Activated CD4-positive, alpha-beta T cell treated with anti-CD3 and anti-CD28 coated beads for 24 hours (primary cell): ENCODE measurements at regions not wholly inside any gene's neighbourhood (a gene's known extent, or its start where the extent isn't known, plus 50 kb on each side); places are given as distances from the start of the nearest gene placed in this dataset.
"Not testable (repeated sequence)": the region's sequence is repeated elsewhere in the genome, so short reads cannot be mapped to it uniquely, and the experiment has no call there.

ENCODE experiments used
- DNase-seq, 2 donors: peaks; one replicate each; pipeline ENCODE4 v3.0.0-alpha.2; 2020; ENCODE audit warnings: low read depth in 2 of 2

DNA sequence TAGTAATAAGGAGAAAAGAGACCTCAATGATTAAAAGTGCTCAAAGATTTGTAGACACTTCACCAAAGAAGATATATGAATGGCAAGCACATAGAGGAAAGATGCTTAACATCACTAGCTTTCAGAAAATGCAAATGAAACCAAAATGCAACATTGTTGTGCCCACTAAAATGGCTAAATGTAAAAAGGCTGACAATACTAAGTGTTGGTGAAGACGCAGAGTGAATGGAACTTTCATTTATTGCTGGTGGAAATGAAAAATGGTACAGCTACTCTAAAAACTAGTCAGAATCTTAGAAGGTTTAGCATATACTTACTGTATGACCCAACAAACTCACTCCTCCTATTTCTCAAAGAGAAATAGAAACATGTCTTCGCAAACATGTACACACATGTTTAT is 212.9 kb upstream of the PITRM1 start:
- DNase-seq: no peak

DNA sequence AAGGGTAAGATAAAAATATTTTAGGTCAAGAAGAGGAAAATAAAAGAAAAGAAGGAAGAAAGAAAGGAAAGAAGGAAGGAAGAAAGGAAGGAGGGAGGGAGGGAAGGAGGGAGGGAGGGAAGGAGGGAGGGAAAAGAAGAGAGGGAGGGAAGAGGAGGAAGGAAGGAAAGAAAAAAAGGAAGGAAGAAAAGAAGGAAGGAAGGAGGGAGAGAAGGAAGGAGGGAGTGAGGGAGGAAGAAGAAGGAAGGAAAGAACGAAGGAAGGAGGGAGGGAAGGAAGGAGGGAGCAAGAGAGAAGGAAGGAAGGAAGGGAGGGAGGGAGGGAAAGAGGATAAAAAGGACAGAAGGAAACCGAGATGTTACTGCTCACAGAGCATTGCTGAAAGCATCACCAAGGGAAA is 209.5 kb upstream of the PITRM1 start:
- no peak for DNase-seq

DNA sequence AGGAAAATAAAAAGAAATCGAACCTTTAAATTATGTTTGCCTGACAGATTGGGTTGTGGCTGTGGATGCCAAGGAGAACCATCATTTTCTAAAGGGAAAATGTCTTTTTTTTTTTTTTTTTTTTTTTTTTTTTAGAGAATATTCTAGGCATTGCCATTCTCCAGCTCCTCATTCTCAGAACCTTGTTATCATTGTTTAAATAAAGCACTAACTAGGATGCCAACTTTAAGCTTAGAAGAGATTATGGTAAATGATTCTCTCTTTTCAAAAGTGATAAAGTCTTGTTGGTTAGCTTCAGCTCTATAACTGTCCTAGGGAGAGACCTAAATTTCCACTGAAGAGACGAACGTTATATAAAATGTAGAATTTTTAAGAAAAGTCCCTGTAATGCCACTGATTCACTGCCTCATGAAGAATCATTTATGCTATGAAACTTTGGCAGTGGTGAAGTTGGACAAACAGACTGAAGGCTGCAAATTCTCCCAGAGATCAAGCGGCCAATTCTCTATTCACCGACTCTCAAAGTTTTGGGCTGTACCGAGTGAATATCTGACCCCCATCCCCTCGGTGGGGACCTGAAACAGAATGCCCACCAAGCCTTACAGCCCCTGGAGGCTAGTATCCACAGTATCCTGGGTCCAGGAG is 207.9 kb upstream of the PITRM1 start:
- no peak for DNase-seq

DNA sequence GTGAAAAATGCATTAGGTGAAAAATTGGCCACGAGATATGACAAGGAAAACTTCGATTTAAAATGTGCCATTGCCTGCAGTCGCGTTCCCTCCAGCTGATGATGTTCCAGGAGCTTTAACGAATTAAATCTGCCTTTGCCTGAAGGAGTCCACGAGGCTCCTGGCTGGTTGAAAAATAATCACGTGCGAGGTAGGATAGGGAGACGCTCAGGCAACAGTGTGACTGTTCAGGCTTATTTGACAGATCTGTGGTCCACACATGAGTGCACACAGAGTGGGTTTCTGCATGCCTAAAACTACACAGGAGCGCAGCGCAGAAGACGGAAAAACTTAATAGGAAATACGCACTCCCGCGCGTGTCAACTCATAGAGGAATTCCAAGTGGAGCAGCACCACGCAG is 204.0 kb upstream of the PITRM1 start:
- DNase-seq: no peak

DNA sequence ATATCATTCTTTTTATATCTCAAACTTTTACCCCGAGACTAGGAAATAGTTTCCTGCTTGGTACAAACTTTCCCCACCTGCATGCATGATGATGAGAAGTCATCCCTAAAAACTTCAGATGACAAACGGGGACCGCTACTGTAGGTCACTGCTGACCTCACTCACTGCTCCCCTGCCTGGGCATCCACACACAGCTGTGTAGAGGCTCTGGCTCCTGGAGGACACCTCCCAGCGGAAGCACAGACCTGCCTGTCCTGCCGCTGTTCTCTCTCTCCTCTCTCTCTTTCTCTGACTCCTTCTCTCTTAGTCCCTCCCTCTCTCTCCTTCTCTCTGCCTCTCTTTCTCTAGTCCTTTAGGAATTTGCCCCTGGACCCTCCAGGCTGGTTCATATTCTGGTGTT is 202.9 kb upstream of the PITRM1 start:
- DNase-seq: no peak

DNA sequence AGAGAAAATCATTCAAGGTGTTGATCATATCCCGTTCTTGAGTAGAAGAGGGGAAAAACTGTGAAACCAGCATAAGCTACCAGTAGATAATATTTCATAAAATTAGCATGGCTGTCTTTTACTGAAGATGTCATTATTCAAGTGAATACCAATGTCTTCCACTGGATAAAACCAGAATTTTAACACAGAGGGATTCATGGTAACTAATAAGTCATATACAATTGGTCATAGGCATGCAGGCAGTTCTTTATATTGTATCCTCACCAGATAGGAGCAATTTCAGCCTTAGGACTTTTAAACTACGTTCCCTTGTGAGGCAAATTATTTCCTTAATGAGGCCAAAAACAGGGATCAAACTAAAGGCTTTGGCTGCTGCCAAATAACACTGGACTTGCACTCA is 202.3 kb upstream of the PITRM1 start:
- no peak for DNase-seq

DNA sequence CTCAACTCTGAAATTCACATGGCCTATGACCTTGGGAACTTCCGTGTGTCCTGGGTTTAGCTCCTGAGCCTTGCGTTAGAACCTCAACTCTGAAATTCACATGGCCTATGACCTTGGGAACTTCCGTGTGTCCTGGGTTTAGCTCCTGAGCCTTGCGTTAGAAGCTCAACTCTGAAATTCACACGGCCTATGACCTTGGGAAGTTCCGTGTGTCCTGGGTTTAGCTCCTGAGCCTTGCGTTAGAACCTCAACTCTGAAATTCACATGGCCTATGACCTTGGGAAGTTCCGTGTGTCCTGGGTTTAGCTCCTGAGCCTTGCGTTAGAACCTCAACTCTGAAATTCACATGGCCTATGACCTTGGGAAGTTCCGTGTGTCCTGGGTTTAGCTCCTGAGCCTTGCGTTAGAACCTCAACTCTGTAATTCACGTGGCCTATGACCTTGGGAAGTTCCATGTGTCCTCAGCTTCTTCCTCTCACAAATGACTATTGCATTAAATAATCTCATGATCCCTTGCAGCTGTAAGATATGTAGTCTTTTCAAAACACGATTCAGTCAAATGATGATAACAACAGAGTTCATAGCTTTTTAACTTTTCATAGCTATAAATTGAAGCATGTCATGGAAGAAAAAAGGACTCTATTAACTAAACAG is 200.9 kb upstream of the PITRM1 start:
- not testable (repeated sequence) for DNase-seq

DNA sequence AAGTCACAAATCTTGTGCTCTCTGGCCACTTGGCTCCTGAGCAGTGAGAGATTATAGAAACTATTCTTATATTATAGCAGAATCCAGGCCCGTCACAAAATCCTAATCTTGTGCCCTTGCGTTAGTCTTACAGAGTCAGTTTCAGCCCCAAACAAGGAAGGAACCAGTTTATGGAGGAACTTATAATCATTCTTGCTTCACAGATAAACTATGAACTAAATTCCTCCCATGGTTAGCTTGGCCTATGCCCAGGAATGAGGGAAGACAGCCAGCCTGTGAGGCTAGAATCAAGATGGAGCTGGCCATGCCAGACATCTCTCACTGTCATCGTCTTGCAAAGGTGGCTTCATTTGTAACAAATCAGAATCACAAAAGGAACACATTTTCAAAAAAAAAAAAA is 199.7 kb upstream of the PITRM1 start:
- no peak for DNase-seq

DNA sequence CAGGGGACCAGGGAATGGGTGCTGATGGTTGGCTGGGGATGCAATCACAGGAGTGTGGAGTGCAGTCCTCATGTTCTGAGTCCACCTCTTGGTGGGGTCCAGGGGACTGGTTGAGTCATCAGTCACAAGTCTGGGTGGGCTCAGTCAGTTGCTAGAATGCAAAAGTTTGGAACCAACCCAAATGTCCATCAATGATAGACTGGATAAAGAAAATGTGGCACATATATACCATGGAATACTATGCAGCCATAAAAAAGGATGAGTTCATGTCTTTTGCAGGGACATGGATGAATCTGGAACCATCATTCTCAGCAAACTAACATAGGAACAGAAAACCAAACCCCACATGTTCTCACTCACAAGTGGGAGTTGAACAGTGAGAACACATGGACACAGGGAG is 199.0 kb upstream of the PITRM1 start:
- not testable (repeated sequence) for DNase-seq

DNA sequence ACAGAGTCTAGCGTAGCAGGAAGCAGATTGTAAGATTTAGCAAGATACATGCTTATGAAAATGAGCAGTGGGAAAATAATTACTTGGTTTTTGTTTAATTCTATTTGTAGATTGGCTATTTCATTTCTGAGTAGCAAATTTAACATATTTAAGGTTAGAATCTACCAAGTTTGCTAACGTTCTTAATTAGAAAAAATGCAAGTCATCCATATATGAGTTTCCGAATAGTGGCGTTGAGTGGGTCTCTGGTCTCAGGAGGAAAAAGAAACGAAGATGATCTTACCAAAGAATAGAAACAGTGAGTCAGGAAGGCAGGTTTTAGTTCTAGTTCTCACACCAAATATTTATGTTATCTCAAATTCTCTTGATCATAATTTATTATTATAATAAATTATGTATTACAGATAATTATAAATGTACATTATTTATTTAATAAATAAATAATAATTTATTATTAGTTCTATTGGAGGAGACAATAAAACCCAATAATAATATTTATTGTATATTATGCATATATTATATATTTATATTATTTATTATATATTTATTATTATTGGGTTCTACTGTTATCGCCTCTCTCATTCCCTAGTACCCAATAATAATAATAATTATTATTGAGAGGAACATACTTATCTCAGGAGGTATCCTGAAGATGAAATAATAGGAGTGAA is 194.3 kb upstream of the PITRM1 start:
- no peak for DNase-seq

DNA sequence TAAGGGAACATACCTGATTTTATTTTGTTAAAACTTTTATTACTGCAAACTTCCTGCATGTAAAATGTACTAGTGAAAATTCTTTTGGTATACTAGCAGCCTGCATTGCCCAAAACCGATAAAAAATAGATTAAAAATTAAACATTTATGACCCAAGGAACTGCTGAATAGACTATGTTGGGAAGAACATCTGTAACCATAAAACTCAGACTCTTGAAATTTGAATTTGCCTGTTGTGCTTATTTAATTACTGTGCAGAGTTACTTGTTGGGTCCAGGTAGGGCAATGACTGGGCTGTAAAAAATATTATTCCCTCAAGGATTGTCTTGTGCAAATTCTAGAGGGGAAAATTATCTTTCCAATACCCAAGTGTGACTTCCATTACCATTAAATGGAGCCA is 193.5 kb upstream of the PITRM1 start:
- no peak for DNase-seq

DNA sequence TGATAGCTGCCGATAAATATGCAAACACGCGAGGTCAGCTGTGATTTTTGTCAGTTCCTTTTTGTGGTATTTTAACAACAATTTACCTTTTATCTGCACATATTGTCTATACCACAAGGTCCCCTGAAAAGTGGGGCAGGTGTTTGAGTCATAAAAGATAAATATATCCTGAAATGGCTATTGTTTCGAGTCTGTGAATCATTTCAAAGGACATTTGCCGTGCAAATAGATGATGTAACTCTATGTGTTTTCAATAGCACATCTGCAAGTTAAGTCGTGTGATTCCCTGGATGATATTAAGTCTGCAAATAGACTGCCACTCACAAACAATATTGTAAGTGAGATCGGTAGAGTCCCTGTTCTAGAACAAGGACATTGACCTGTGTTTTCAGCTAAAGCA is 193.0 kb upstream of the PITRM1 start:
- no peak for DNase-seq

DNA sequence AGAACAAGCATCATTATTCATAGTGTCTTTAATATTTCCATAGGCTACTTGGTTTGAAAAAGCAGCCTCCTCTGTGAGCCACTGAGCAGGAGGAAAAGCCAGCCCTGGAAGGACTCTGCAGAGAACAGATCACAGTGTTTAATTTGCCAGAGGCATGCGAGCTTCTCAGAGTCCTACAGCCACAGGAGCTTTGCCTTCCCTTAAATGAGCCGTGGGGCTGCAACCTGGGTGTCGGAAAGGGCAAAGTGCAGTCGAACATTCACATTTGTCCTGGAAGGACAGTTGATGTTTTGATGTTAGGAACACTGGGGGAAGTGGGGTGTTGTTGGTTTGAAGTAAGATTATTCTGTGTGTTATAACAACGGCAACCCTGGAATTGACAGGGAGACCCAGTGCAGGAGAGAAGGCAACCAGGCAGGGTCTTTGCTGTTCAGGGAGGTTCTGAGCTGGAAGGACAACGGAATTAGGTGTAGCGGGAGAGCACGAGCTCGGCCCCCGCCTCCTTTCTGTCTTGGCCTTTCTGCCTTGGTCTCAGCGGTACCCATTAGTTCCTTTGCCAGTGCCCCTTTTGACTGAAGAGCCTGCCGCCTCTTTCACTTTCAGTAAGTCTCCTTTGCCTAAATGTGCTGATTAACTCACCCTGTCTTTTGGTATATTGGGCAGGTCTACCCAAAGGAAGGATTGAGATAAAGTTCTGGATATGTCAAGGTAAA is 192.3 kb upstream of the PITRM1 start:
- DNase-seq: no peak

DNA sequence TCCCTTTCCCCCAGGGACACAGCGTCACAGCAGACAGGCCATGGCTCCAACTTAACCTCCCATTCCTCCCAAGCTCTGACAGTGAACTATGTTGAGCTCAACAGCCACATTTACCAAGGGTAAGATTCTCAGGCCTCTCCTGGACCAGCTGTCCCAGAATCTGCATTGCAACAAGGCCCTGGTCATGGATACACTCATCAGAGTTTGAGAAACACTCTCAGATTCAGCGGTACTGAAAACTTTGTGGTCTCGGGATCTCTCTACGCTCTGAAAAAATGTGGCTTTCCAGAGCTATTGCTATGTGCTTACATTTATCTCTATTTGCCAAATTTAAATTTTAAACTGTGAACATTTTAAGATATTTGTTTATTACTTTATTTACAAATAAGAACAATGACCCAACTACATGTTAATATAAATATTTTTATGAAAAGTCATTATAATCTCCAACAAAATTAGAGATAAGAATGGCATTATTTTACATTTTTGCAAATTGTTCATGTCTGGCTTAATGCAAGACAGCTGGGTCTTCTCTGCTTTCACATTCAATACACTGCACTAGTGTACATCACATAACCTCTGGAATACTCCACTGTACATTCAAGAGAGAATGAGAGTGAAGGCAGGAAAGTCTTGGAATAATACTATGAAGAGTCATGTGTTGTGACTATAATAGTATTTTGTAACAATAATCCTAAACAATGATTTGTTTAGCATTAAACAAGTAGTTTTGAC is 190.9 kb upstream of the PITRM1 start:
- no peak for DNase-seq

DNA sequence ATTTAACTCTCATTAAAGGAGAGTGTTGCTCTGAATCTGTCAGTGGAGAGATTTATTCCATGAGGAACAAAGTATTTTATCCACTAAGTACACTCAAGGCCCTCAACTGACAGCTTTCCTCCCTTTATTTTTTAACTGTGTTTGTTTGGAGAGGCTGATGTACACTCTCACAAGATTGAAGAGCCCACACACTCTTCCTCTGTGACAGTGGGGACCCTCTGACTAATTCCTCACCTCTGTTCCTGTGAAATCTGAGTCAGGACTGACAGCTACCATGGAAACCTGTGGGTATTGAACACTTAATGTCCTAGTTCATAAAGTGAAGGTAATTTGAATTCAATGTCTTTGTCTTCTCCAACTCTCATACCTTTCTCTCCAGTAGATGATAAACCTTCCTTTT is 189.8 kb upstream of the PITRM1 start:
- DNase-seq: no peak

DNA sequence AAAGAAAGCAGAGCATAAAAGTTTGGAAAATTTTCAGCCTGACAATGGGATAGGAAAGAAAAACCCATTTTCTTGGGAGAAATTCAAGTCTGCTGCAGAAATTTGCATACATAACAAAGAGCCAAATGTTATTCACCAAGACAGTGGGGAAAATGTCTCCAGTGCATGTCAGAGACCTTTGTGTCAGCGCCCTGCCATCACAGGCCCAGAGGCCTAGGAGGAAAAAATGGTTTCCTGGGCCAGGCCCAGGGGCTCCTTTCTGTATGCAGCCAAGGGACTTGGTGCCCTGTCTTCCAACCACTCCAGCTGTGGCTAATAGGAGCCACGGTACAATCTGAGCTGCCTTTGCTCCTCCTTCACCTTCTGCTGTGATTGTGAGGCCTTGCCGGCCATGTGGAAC is 189.1 kb upstream of the PITRM1 start:
- DNase-seq: no peak

DNA sequence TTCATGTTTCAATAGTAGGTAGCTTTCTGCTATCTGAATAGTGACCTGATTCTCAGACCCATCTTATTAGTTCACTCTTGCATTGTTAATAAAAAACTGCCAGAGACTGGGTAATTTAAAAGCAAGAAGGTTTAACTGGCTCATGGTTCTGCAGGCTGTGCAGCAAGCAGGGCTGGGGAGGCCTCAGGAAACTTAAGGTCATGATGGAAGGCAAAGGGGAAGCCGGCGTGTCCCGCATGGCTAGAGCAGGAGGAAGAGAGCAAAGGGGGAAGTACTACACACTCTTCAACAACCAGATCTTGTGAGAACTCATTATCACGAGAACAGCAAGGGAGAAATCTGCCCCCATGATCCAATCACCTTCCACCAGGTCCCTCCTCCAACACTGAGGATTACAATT is 185.2 kb upstream of the PITRM1 start:
- DNase-seq: no peak

DNA sequence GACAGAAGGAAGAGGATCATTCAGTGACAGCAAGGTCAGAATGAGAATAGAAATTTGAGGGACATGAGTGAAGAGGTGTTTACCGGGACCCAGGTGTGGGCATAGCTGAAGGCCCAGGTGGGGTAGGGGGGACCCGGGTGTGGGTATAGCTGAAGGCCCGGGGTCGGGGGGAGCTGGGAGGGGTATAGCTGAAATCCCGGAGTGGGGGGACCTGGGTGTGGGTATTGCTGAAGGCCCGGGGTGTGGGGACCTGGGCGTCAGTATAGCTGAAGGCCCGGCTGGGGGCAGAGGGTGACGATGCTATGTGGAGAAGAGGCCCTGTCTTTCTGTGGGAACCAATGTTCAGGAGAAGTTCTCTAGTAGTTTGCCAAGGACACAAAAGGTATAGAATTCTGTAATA is 183.0 kb upstream of the PITRM1 start:
- DNase-seq: no peak

DNA sequence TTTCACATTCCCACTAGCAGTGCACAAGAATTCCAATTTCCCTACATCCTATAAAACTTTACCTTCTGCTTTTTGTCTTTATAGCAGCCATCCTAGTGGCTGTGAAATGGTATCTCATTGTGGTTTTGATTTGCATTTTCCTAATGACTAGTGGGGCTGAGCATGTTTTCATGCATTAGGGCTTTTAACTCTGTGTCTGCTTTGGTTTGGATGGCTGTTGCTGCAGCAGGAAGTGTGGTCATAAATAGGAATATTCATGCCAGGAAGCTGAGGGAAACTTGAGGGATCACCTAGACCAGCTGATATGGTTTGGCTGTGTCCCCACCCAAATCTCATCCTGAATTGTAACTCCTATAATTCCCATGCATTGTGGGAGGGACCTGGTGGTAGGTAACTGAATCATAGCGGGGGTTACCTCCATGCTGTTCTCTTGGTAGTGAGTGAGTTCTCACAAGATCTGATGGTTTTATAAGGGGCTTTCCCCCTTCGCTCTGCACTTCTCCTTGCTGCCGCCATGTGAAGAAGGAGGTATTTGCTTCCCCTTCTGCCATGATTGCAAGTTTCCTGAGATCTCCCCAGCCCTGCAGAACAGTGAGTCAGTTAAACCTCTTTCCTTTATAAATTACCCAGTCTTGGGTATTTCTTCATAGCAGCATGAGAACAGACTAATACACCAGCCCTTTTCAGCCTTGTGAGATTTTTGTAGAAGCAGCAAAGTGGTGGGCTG is 181.8 kb upstream of the PITRM1 start:
- no peak for DNase-seq

DNA sequence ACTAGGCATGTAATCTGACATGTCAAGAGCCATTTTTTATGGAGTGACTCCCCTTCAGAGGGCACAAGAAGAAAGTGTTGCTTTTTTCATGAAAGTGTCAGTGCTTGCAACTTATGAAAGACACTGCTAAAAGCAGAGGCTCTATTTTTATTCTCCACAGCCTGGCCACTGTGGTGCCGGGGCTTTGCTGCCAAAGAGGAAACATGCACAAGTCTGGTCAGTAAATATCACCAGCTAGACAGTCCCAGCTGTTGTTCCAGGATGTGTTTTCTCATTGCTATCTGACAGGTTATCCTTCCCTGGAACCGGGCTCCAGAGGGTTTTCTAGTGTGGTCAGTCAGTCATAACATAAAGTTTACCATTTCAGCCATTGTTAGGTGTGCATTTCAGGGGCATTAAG is 180.7 kb upstream of the PITRM1 start:
- no peak for DNase-seq

DNA sequence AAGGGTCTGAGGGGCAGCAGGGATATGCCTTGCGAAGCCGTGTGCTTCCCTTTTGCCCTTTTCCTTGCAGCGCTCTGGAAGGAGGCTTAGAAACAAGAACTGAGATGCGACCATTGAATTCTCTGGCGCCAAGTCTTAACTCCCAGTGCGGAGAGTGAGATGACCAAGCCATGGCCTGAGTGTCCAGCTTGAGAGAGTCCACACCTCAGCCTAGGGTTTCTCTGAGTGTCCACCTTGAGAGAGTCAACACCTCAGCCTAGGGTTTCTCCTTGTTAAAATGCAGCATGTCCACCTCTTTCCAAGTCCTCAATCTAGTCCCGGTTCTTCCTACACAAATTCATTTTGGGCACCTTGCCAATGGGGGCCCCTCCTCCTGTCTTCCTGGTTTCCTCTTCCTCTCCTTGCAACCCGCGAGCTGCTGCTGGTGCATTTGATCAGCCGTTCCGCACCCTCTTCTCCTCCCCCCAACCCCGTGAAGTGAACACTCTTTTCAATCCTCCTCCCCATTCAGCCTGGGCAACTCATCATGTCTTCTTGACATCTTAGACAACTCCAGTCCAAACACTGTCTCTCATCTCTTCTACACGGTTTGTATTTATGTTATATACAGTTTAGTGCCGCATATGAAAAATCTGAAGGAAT is 178.2 kb upstream of the PITRM1 start:
- no peak for DNase-seq
